Body of pancreas (tissue), 4 donors: ENCODE measurements at regions not wholly inside any gene's neighbourhood (a gene's known extent, or its start where the extent isn't known, plus 50 kb on each side); places are given as distances from the start of the nearest gene placed in this dataset.
"Not testable (repeated sequence)": the region's sequence is repeated elsewhere in the genome, so short reads cannot be mapped to it uniquely, and the experiment has no call there.

Experiments
- ATAC-seq: fragments of 150-250 bp; one replicate; pipeline ENCODE4 v1.9.1; 2016
- DNase-seq, 4 donors: peaks; one replicate each; pipeline ENCODE4 v3.0.0-alpha.2; 2019
- H3K27ac ChIP-seq, 4 donors: fragments of 200-600 bp; sonication (generic); 1 replicate in 3 of 4; 2 replicates in 1 of 4; pipeline versions ENCODE4 v1.5.1 to v1.6.1; 2016 to 2019; ENCODE audit warnings: mild to moderate bottlenecking in 1 of 4, mixed read lengths in 1 of 4, moderate library complexity in 1 of 4
- H3K27me3 ChIP-seq, 2 donors: fragments of 200-600 bp; sonication (generic); one replicate each; pipeline ENCODE4 v1.6.0; 2016; ENCODE audit warnings: mild to moderate bottlenecking in 1 of 2
- H3K36me3 ChIP-seq, 2 donors: fragments of 200-600 bp; sonication (generic); replicated peaks in 1 of 2; 2 replicates each; pipeline ENCODE4 v1.5.1; 2016; ENCODE audit warnings: low read depth in 2 of 2; ENCODE audit not compliant: insufficient read depth in 1 of 2
- H3K4me1 ChIP-seq: fragments of 200-600 bp; sonication (generic); one replicate; pipeline ENCODE4 v1.6.0; 2016
- H3K4me3 ChIP-seq, 2 donors: fragments of 200-600 bp; sonication (generic); 1 replicate in 1 of 2; 2 replicates in 1 of 2; pipeline ENCODE4 v1.5.1; 2016 to 2019
- H3K9me3 ChIP-seq, 3 donors: fragments of 200-600 bp; sonication (generic); 1 replicate in 2 of 3; 2 replicates in 1 of 3; pipeline ENCODE4 v1.5.1; 2016
- CTCF ChIP-seq, 7 experiments: fragments of 450-650 bp in 4 of 7; fragments of 200-600 bp in 3 of 7; sonication (generic) in 3 of 7; IDR thresholded peaks; one replicate each; pipeline ENCODE4 v1.5.1; 2016 to 2019; ENCODE audit warnings: antibody characterized with exemption in 7 of 7
- POLR2A ChIP-seq, 3 donors: fragments of 450-650 bp; IDR thresholded peaks; one replicate each; pipeline ENCODE4 v1.6.1; 2016; ENCODE audit warnings: antibody characterized with exemption in 3 of 3, mild to moderate bottlenecking in 2 of 3
- WGBS, 2 donors: methylation state at CpG; one replicate each; pipeline ENCODE4 v1.1.5; 2017; 5-methylcytosine and 5-hydroxymethylcytosine counted together
- intact Hi-C: fragments of 100-400 bp; cut with DNase I; formaldehyde crosslinking; loops from one replicate; pipeline ENCODE4 v1.15.1; 2023

DNA sequence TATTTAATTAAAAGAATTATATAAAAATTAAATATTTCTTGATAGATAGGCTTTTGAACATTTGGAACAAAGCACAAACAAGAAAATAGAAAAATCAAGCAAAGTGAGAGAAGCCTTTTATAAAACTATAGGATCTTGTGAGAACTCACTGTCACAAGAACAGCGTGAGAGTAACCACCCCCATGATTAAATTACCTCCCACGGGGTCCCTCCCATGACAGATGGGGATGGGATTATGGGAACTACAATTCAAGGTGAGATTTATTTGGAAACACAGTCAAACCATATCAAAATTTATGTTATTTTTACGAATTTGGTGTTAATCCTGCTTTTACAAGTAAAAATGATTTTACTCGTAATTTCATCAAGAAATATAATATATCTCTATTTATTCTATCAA, 1136.1 kb upstream of the POT1 start:
- TF ChIP-seq CTCF (IDR thresholded peaks at IDR 0.05), result no peak
- TF ChIP-seq POLR2A (IDR thresholded peaks at IDR 0.05), result no peak

DNA sequence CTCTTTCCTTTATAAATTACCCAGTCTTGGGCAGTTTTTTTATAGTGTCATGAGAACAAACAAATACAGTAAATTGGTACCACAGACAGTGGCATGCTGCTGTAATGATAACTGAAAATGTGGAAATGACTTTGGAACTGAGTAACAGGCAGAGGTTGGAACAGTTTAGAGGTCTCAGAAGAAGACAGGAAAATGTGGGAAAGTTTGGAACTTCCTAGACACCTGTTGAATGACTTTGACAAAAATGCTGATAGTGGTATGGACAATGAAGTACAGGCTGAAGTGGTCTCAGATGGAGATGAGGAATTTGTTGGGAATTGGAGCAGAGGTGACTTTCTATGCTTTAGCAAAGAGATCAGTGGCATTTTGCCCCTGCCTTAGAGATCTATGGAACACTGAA, 1128.4 kb upstream of the POT1 start:
- no peak for ATAC-seq
- intact Hi-C loops, result no loop called here

More for the DNA sequence above, 1136.1 kb upstream of the POT1 start:
- Histone ChIP-seq H3K4me3 (no peak overlapping the region), H3K27ac (no peak overlapping the region), H3K36me3 (no peaks in the 10 kb centered on the region), H3K4me1 (no peaks in the 10 kb centered on the region), H3K27me3 (no peaks in the 10 kb centered on the region), H3K9me3 (no peaks in the 10 kb centered on the region)
- DNase-seq (no peak), ATAC-seq (no peak)
- intact Hi-C loops, result no loop called here
- 45 to 65% methylated on average over 4 of the region's 4 CpGs for whole genome bisulfite sequencing, 2 donors

DNA sequence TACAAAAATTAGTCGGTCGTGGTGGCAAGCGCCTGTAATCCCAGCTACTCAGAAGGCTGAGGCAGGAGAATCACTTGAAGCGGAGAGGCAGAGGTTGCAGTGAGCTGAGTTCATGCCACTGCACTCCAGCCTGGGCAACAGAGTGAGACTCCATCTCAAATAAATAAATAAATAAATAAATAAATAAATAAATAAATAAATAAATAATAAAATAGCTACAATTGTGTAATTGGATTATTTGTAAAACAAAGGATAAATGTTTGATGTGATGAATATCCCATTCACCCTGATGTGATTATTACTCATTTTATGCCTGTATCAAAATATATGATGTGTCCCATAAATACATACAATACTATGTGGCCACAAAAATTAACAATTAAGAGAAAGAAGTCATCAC, 1127.0 kb upstream of the POT1 start:
- H3K27ac ChIP-seq, H3K36me3 ChIP-seq, ATAC-seq, H3K9me3 ChIP-seq, H3K4me3 ChIP-seq, H3K4me1 ChIP-seq, DNase-seq, intact Hi-C loops, H3K27me3 ChIP-seq: not testable (repeated sequence)
- 84 to 92% methylated on average over 4 of the region's 4 CpGs for WGBS, 2 donors

More for the DNA sequence above, 1128.4 kb upstream of the POT1 start:
- H3K9me3 ChIP-seq, result no peaks in the 10 kb centered on the region
- H3K27ac ChIP-seq, result no peak overlapping the region
- no peaks in the 10 kb centered on the region for H3K27me3 ChIP-seq
- H3K4me3 ChIP-seq, result no peak overlapping the region
- DNase-seq, result no peak
- no peaks in the 10 kb centered on the region for H3K4me1 ChIP-seq
- TF ChIP-seq POLR2A (IDR thresholded peaks at IDR 0.05), result no peak
- TF ChIP-seq CTCF (IDR thresholded peaks at IDR 0.05), result no peak
- H3K36me3 ChIP-seq, result no peaks in the 10 kb centered on the region

DNA sequence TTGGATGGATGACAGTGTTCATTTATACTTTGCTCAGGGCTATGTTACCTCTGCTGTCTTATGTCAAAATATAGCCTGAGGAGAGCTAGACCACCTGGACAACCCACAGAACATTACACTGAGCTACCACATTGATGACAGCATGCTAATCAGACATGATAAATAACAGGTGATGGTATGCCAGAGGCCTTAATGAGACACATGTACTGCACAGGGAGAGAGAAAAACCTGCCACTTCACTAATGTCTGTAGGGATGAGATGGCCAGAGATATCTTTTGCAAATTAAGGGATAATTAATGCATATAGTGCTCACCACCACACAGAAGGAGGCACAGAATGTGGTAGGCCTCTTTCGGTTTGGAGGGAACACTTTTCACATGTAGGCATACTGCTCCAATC, 1122.6 kb upstream of the POT1 start:
- no peaks in the 10 kb centered on the region for H3K36me3 ChIP-seq
- no peaks in the 10 kb centered on the region for H3K9me3 ChIP-seq
- intact Hi-C loops, result no loop called here
- TF ChIP-seq POLR2A (IDR thresholded peaks at IDR 0.05), result no peak
- no peak for TF ChIP-seq CTCF (IDR thresholded peaks at IDR 0.05)
- no peak overlapping the region for H3K4me3 ChIP-seq
- no peak overlapping the region for H3K27ac ChIP-seq
- DNase-seq (no peak), ATAC-seq (no peak)
- 53 to 65% methylated on average over 1 of the region's 1 CpG for WGBS, 2 donors
- H3K4me1 ChIP-seq, result no peaks in the 10 kb centered on the region
- H3K27me3 ChIP-seq, result no peaks in the 10 kb centered on the region

DNA sequence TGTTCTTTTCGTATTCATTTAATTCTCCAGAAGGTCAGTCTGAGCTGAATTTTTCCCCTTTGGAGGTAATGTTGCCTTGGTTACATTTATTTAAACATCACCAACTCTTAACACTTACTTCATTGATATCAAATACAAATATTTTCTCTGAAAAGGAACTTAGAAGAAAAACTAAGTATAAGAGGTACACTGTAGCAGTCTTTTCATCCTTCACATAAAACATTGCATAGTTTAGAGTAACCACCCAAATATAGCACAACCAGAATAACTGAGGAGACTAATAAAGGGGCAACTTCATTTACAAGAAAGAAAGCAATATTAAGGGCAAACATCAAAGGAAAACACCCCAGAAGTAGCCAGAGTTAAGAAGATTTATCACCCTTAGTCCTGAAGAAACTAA, 1115.0 kb upstream of the POT1 start:
- no peak for DNase-seq
- ATAC-seq, result no peak
- H3K36me3 ChIP-seq, result no peaks in the 10 kb centered on the region
- no peaks in the 10 kb centered on the region for H3K4me1 ChIP-seq
- H3K9me3 ChIP-seq, result no peaks in the 10 kb centered on the region
- no peak overlapping the region for H3K27ac ChIP-seq
- 25 to 41% methylated on average over 1 of the region's 1 CpG for WGBS, 2 donors
- TF ChIP-seq CTCF (IDR thresholded peaks at IDR 0.05), result no peak
- TF ChIP-seq POLR2A (IDR thresholded peaks at IDR 0.05), result no peak
- no peaks in the 10 kb centered on the region for H3K27me3 ChIP-seq
- intact Hi-C loops, result no loop called here
- no peak overlapping the region for H3K4me3 ChIP-seq
